HepG2 (cell line): ENCODE measurements at regions not wholly inside any gene's neighbourhood (a gene's known extent, or its start where the extent isn't known, plus 50 kb on each side); places are given as distances from the start of the nearest gene placed in this dataset.

Source experiments
- ATAC-seq: fragments of 200-7000 bp; cut with Tn5 transposase; 3 replicates; pipeline ENCODE4 v1.9.1; 2020; ENCODE audit warnings: mild to moderate bottlenecking, moderate library complexity
- BruUV-seq: library from RNA; stranded (reverse); fragments of 400-500 nt; replicated peaks from 2 replicates; lab custom pipeline; 2021; lab: Mats Ljungman, UMichigan
- CTCF ChIA-PET: fragments of 300-600 bp; formaldehyde crosslinking; extraction: SDS; loops from one replicate; lab custom pipeline; 2021; ENCODE audit warnings: low total read pairs, inconsistent platforms, low intra/inter-chr PET ratio; lab: Yijun Ruan, JAX
- POLR2A ChIA-PET: fragments of 350-600 bp; sonication (Branson Sonifier 250); formaldehyde crosslinking; loops from one replicate; lab custom pipeline; 2020; ENCODE audit warnings: antibody characterized with exemption, inconsistent platforms; lab: Yijun Ruan, JAX
- DNase-seq: peaks from one replicate; pipeline ENCODE4 v3.0.0-alpha.2; 2015; ENCODE audit warnings: low spot score
- FAIRE-seq: peaks from 3 replicates; lab custom pipeline; 2011; peaks lifted over from hg19 to GRCh38; lab: Jason Lieb, UNC
- H2AFZ ChIP-seq: one replicate; pipeline ENCODE4 v1.6.1; 2011; ENCODE audit warnings: low read length, inconsistent platforms
- H3K27ac ChIP-seq: fragments of 300-600 bp; 3 replicates; pipeline ENCODE4 v1.8.0; 2011; ENCODE audit warnings: mixed run types, mild to moderate bottlenecking, mixed read lengths, low read length, inconsistent platforms; ENCODE audit not compliant: insufficient read depth; ENCODE audit errors: extremely low read length
- H3K27me3 ChIP-seq, 2 experiments: fragments of 200-600 bp in 1 of 2; 2 replicates in 1 of 2; 3 replicates in 1 of 2; pipeline versions ENCODE4 v1.6.0 to v1.8.0; 2011; ENCODE audit warnings: low read length in 2 of 2, mild to moderate bottlenecking in 2 of 2, moderate library complexity in 2 of 2, inconsistent platforms in 1 of 2; ENCODE audit not compliant: insufficient read depth in 2 of 2, control insufficient read depth in 1 of 2
- H3K36me3 ChIP-seq, 2 experiments: fragments of 200-600 bp in 1 of 2; replicated peaks in 1 of 2; 2 replicates in 1 of 2; 3 replicates in 1 of 2; pipeline versions ENCODE4 v1.5.1 to v1.8.0; 2011; ENCODE audit warnings: low read length in 2 of 2, inconsistent platforms in 1 of 2; ENCODE audit not compliant: insufficient read depth in 2 of 2, control insufficient read depth in 1 of 2
- H3K4me1 ChIP-seq: 2 replicates; pipeline ENCODE4 v1.5.1; 2012; ENCODE audit warnings: low read length, inconsistent platforms; ENCODE audit not compliant: insufficient read depth
- H3K4me2 ChIP-seq: 2 replicates; pipeline ENCODE4 v1.6.0; 2011; ENCODE audit warnings: low read depth, low read length, inconsistent platforms
- H3K4me3 ChIP-seq, 3 experiments: fragments of 200-600 bp in 1 of 3; sonication (generic), shearing (Covaris generic) in 1 of 3; replicated peaks in 1 of 3; 2 replicates each; pipeline ENCODE4 v1.5.1; 2011 to 2016; ENCODE audit warnings: low read length in 3 of 3, inconsistent platforms in 2 of 3, low read depth in 2 of 3, mild to moderate bottlenecking in 2 of 3, control low read depth in 1 of 3, mixed read lengths in 1 of 3; ENCODE audit not compliant: insufficient read depth in 1 of 3
- H3K79me2 ChIP-seq: one replicate; pipeline ENCODE4 v1.6.1; 2011; ENCODE audit warnings: low read length, inconsistent platforms; ENCODE audit not compliant: insufficient read depth
- H3K9ac ChIP-seq: 2 replicates; pipeline ENCODE4 v1.6.0; 2011; ENCODE audit warnings: mild to moderate bottlenecking, low read depth, low read length, inconsistent platforms; ENCODE audit not compliant: insufficient read depth
- H3K9me3 ChIP-seq: 2 replicates; pipeline ENCODE4 v1.5.1; 2012; ENCODE audit warnings: mild to moderate bottlenecking, low read length
- H4K20me1 ChIP-seq: 2 replicates; pipeline ENCODE4 v1.6.0; 2011; ENCODE audit warnings: inconsistent platforms, mild to moderate bottlenecking, low read length, moderate library complexity; ENCODE audit not compliant: insufficient read depth
- AKAP8 ChIP-seq: sonication (generic); formaldehyde crosslinking; IDR thresholded peaks from 2 replicates; pipeline ENCODE4 v1.5.1; 2020; ENCODE audit warnings: mild to moderate bottlenecking, missing genetic modification reagents
- CERS6 ChIP-seq: sonication (generic); formaldehyde crosslinking; IDR thresholded peaks from 2 replicates; pipeline ENCODE4 v1.5.0; 2020; ENCODE audit warnings: missing genetic modification reagents
- HDAC6 ChIP-seq: fragments of 200-600 bp; sonication (generic); IDR thresholded peaks from 2 replicates; pipeline ENCODE4 v1.7.0; 2017; ENCODE audit warnings: mild to moderate bottlenecking, antibody characterized with exemption, low read length, low read depth
- HMG20B ChIP-seq: conservative IDR thresholded peaks from 2 replicates; pipeline ENCODE4 v1.6.1; 2016; ENCODE audit warnings: missing genetic modification reagents, missing compliant biosample characterization
- SRF ChIP-seq: IDR thresholded peaks from 2 replicates; pipeline ENCODE4 v1.6.1; 2011; ENCODE audit warnings: mild to moderate bottlenecking, low read depth, low read length, moderate library complexity
- ZNF570 ChIP-seq: sonication (generic); formaldehyde crosslinking; IDR thresholded peaks from 2 replicates; pipeline ENCODE4 v1.4.0; 2020; ENCODE audit warnings: mild to moderate bottlenecking, missing genetic modification reagents, borderline replicate concordance
- ZNF691 ChIP-seq: sonication (generic); formaldehyde crosslinking; IDR thresholded peaks from 2 replicates; pipeline ENCODE4 v1.4.0; 2020; ENCODE audit warnings: missing genetic modification reagents, low read depth, mild to moderate bottlenecking, borderline replicate concordance
- ZSCAN31 ChIP-seq: sonication (generic); formaldehyde crosslinking; IDR thresholded peaks from 2 replicates; pipeline ENCODE4 v1.5.0; 2020; ENCODE audit warnings: low read depth, mild to moderate bottlenecking, missing genetic modification reagents
- WGBS: methylation state at CpG from one replicate; pipeline ENCODE4 v1.1.6; 2017; ENCODE audit warnings: low lambda C conversion rate; 5-methylcytosine and 5-hydroxymethylcytosine counted together
- in situ Hi-C: cut with HindIII; loops from 2 replicates; pipeline ENCODE4 v1.10.0; 2017; ENCODE audit warnings: low pct_unique_long_range_greater_than_20kb; ENCODE audit not compliant: extremely low pct_ligation_motif_present
- intact Hi-C: fragments of 100-400 bp; cut with micrococcal nuclease; formaldehyde crosslinking; loops from one replicate; pipeline ENCODE4 v1.10.0; 2022; ENCODE audit not compliant: unreplicated experiment
- TF ChIP-seq, protein P1 (sequence below): IDR thresholded peaks from 2 replicates; pipeline ENCODE4 v1.6.1; 2016; ENCODE audit warnings: low read depth, control low read depth
- TF ChIP-seq, protein P2 (sequence below): sonication (generic); formaldehyde crosslinking; IDR thresholded peaks from 2 replicates; pipeline ENCODE4 v1.8.0; 2022; ENCODE audit warnings: mild to moderate bottlenecking, missing genetic modification reagents, moderate library complexity

GRCh38 chr9:23606107-23606506 lies 219.9 kb downstream of the ELAVL2 start:
- in situ Hi-C loops: no loop called here
- Histone ChIP-seq H3K4me1 (no peaks in the 10 kb centered on the region), H2AFZ (no peak overlapping the region), H3K27me3 (no peaks in the 10 kb centered on the region), H4K20me1 (no peaks in the 10 kb centered on the region), H3K9me3 (no peaks in the 10 kb centered on the region), H3K9ac (no peak overlapping the region), H3K36me3 (no peaks in the 10 kb centered on the region), H3K4me3 (no peak overlapping the region), H3K79me2 (no peaks in the 10 kb centered on the region), H3K27ac (no peak overlapping the region), H3K4me2 (no peak overlapping the region)
- intact Hi-C loops: no loop called here
- ChIA-PET POLR2A (no interaction called here), CTCF (no interaction called here)
- ATAC-seq: no peak
- BruUV-seq: no TSS peak
- no peak for DNase-seq
- 0% methylated on average over 1 of the region's 1 CpG for WGBS
- no peak for TF ChIP-seq CERS6
- TF ChIP-seq ZSCAN31 (CRISPR knock-in tag): no peak
- no peak for TF ChIP-seq AKAP8
- FAIRE-seq: no peak

- no peak for ATAC-seq
- no peak overlapping the region for H2AFZ ChIP-seq
- DNase-seq: no peak
- WGBS: 0% methylated on average over 3 of the region's 3 CpGs
- H3K9ac ChIP-seq: no peak overlapping the region
- no peaks in the 10 kb centered on the region for H3K36me3 ChIP-seq
- no peaks in the 10 kb centered on the region for H3K27me3 ChIP-seq
- CTCF ChIA-PET: no interaction called here
- H3K4me3 ChIP-seq: no peak overlapping the region
- intact Hi-C loops: no loop called here
- POLR2A ChIA-PET: no interaction called here
- no TSS peak for BruUV-seq
- no peaks in the 10 kb centered on the region for H3K79me2 ChIP-seq
- H3K4me2 ChIP-seq: no peak overlapping the region
- no peaks in the 10 kb centered on the region for H3K4me1 ChIP-seq
- no peak overlapping the region for H3K27ac ChIP-seq
- no peaks in the 10 kb centered on the region for H4K20me1 ChIP-seq
- TF ChIP-seq, protein P1, sequence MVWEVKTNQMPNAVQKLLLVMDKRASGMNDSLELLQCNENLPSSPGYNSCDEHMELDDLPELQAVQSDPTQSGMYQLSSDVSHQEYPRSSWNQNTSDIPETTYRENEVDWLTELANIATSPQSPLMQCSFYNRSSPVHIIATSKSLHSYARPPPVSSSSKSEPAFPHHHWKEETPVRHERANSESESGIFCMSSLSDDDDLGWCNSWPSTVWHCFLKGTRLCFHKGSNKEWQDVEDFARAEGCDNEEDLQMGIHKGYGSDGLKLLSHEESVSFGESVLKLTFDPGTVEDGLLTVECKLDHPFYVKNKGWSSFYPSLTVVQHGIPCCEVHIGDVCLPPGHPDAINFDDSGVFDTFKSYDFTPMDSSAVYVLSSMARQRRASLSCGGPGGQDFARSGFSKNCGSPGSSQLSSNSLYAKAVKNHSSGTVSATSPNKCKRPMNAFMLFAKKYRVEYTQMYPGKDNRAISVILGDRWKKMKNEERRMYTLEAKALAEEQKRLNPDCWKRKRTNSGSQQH (CRISPR knock-in tag): no peak
- TF ChIP-seq, protein P2, sequence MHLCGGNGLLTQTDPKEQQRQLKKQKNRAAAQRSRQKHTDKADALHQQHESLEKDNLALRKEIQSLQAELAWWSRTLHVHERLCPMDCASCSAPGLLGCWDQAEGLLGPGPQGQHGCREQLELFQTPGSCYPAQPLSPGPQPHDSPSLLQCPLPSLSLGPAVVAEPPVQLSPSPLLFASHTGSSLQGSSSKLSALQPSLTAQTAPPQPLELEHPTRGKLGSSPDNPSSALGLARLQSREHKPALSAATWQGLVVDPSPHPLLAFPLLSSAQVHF: no peak
- TF ChIP-seq ZNF691 (CRISPR knock-in tag) (no peak), HMG20B (CRISPR knock-in tag) (no peak), ZNF570 (no peak), HDAC6 (no peak), SRF (no peak)
- FAIRE-seq: no peak
- H3K9me3 ChIP-seq: no peaks in the 10 kb centered on the region
- in situ Hi-C loops: no loop called here
These were observed 217.6 kb downstream of the ELAVL2 start for GRCh38 chr9:23608456-23608855.
